ENCODE measurements at regions not wholly inside any gene's neighbourhood (a gene's known extent, or its start where the extent isn't known, plus 50 kb on each side); places are given as distances from the start of the nearest gene placed in this dataset.

GRCh38 chr1:14324248-14324630 is 274.2 kb upstream of the KAZN start:
- no peak overlapping the region for H3K4me3 ChIP-seq (ENCODE audit: low read length)
- H3K9me3 ChIP-seq (ENCODE audit: control insufficient read depth, insufficient read depth, low read length): peaks cover 2% of the 10 kb centered on the region
- DNase-seq: no peak
- Mint-ChIP-seq H3K9me3 (peaks cover 0 to 2% of the 10 kb centered on the region in 2 donors), H3K36me3 (no peaks in the 10 kb centered on the region), H3K4me1 (no peaks in the 10 kb centered on the region), H3K27ac (no peak overlapping the region), H3K4me3 (no peak overlapping the region), H3K27me3 (ENCODE audit: low read depth in 2 of 2) (peaks cover 22% of the 10 kb centered on the region in 2 donors)
- intact Hi-C loops (cut with micrococcal nuclease): no loop called here
- no peak overlapping the region for H3K27ac ChIP-seq (ENCODE audit: low read length)
- no peak for ATAC-seq
- TF ChIP-seq CTCF (IDR thresholded peaks at IDR 0.05): no peak
- no peaks in the 10 kb centered on the region for H3K27me3 ChIP-seq (ENCODE audit: control insufficient read depth, insufficient read depth, low read length)
- no peaks in the 10 kb centered on the region for H3K4me1 ChIP-seq (ENCODE audit: control insufficient read depth, insufficient read depth, low read length)
- WGBS (ENCODE audit: insufficient coverage): 39% methylated on average over 2 of the region's 2 CpGs
- H3K36me3 ChIP-seq (ENCODE audit: control insufficient read depth, insufficient read depth, low read length): no peaks in the 10 kb centered on the region

- peaks cover 0 to 2% of the 10 kb centered on the region in 2 donors for H3K9me3 Mint-ChIP-seq
- 78% methylated on average over 3 of the region's 3 CpGs for WGBS (ENCODE audit: insufficient coverage)
- intact Hi-C loops (cut with micrococcal nuclease): no loop called here
- H3K36me3 ChIP-seq (ENCODE audit: control insufficient read depth, insufficient read depth, low read length): no peaks in the 10 kb centered on the region
- ATAC-seq (no peak), DNase-seq (no peak)
- H3K27me3 Mint-ChIP-seq (ENCODE audit: low read depth in 2 of 2): peaks cover 6 to 19% of the 10 kb centered on the region in 2 donors
- H3K36me3 Mint-ChIP-seq: no peaks in the 10 kb centered on the region
- no peak overlapping the region for H3K27ac Mint-ChIP-seq
- H3K4me3 ChIP-seq (ENCODE audit: low read length): no peak overlapping the region
- TF ChIP-seq CTCF (IDR thresholded peaks at IDR 0.05): no peak
- H3K4me1 ChIP-seq (ENCODE audit: control insufficient read depth, insufficient read depth, low read length): no peaks in the 10 kb centered on the region
- H3K27ac ChIP-seq (ENCODE audit: low read length): no peak overlapping the region
- no peak overlapping the region for H3K4me3 Mint-ChIP-seq
- peaks cover 2% of the 10 kb centered on the region for H3K9me3 ChIP-seq (ENCODE audit: control insufficient read depth, insufficient read depth, low read length)
- no peaks in the 10 kb centered on the region for H3K27me3 ChIP-seq (ENCODE audit: control insufficient read depth, insufficient read depth, low read length)
- no peaks in the 10 kb centered on the region for H3K4me1 Mint-ChIP-seq
These were observed 271.6 kb upstream of the KAZN start for GRCh38 chr1:14326857-14327256.

- intact Hi-C loops (cut with micrococcal nuclease): no loop called here
- no peaks in the 10 kb centered on the region for H3K36me3 Mint-ChIP-seq
These were observed 269.8 kb upstream of the KAZN start for GRCh38 chr1:14328685-14329084.

More at GRCh38 chr1:14328685-14329084, 269.8 kb upstream of the KAZN start:
- TF ChIP-seq CTCF (IDR thresholded peaks at IDR 0.05): no peak
- Mint-ChIP-seq H3K27me3 (ENCODE audit: low read depth in 2 of 2) (peaks cover 0 to 19% of the 10 kb centered on the region in 2 donors), H3K4me1 (no peaks in the 10 kb centered on the region), H3K27ac (no peak overlapping the region), H3K4me3 (no peak overlapping the region), H3K9me3 (peaks cover 0 to 2% of the 10 kb centered on the region in 2 donors)
- Histone ChIP-seq H3K27ac (ENCODE audit: low read length) (no peak overlapping the region), H3K4me1 (ENCODE audit: control insufficient read depth, insufficient read depth, low read length) (no peaks in the 10 kb centered on the region), H3K9me3 (ENCODE audit: control insufficient read depth, insufficient read depth, low read length) (no peaks in the 10 kb centered on the region), H3K4me3 (ENCODE audit: low read length) (no peak overlapping the region), H3K27me3 (ENCODE audit: control insufficient read depth, insufficient read depth, low read length) (no peaks in the 10 kb centered on the region), H3K36me3 (ENCODE audit: control insufficient read depth, insufficient read depth, low read length) (no peaks in the 10 kb centered on the region)
- no peak for ATAC-seq
- DNase-seq: no peak
